Left ventricle myocardium inferior (tissue), 1 donor: ENCODE measurements at regions not wholly inside any gene's neighbourhood (a gene's known extent, or its start where the extent isn't known, plus 50 kb on each side); places are given as distances from the start of the nearest gene placed in this dataset.
"Not testable (repeated sequence)": the region's sequence is repeated elsewhere in the genome, so short reads cannot be mapped to it uniquely, and the experiment has no call there.

ENCODE experiments used
- DNase-seq: peaks from one replicate; pipeline ENCODE4 v3.0.0-alpha.2; 2020
- H3K27ac ChIP-seq: fragments of 200-600 bp; replicated peaks from 2 replicates; pipeline ENCODE4 v1.8.0; 2021
- H3K27me3 ChIP-seq: fragments of 200-600 bp; 2 replicates; pipeline ENCODE4 v1.8.0; 2021; ENCODE audit warnings: low read depth
- H3K36me3 ChIP-seq: fragments of 200-600 bp; 2 replicates; pipeline ENCODE4 v1.8.0; 2021
- H3K4me1 ChIP-seq: fragments of 200-600 bp; 2 replicates; pipeline ENCODE4 v1.8.0; 2021
- H3K4me3 ChIP-seq: fragments of 200-600 bp; 2 replicates; pipeline ENCODE4 v1.8.0; 2021; ENCODE audit warnings: mild to moderate bottlenecking, moderate library complexity
- H3K9me3 ChIP-seq: fragments of 200-600 bp; replicated peaks from 2 replicates; pipeline ENCODE4 v1.8.0; 2021
- intact Hi-C: fragments of 100-400 bp; cut with micrococcal nuclease; formaldehyde crosslinking; loops from one replicate; pipeline ENCODE4 v1.11.0; 2022
- TF ChIP-seq, protein P1 (sequence below): fragments of 200-600 bp; IDR thresholded peaks from 2 replicates; pipeline ENCODE4 v1.8.0; 2021; ENCODE audit warnings: antibody characterized with exemption, mild to moderate bottlenecking, borderline replicate concordance
- donor health status: DM: no; HTN: yes; CAD: no; lungs with severe emphysema.

DNA sequence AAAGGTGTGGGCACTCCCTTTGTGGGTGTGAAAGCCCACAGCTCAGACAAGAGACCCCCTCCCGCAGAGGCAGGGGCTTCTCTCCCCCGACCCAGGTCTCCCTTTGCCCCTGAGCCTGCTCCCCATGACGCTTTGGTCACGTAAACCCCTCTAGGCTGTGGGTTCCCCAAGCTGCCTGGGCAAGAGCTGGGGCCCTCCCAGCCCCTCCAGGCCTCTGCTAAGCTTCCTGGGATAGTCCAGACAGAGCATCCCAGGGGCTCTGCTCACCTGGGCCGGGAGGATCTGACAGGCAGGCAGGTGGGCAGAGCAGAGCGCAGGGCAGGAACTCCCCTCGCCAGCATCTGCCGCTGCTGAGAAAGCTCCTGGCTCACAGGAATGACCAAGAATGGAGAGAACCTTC is 177.3 kb downstream of the BANP start:
- H3K4me3 ChIP-seq: no peak overlapping the region
- H3K27ac ChIP-seq: no peak overlapping the region
- H3K4me1 ChIP-seq: no peaks in the 10 kb centered on the region
- H3K9me3 ChIP-seq: no peaks in the 10 kb centered on the region
- TF ChIP-seq, protein P1, sequence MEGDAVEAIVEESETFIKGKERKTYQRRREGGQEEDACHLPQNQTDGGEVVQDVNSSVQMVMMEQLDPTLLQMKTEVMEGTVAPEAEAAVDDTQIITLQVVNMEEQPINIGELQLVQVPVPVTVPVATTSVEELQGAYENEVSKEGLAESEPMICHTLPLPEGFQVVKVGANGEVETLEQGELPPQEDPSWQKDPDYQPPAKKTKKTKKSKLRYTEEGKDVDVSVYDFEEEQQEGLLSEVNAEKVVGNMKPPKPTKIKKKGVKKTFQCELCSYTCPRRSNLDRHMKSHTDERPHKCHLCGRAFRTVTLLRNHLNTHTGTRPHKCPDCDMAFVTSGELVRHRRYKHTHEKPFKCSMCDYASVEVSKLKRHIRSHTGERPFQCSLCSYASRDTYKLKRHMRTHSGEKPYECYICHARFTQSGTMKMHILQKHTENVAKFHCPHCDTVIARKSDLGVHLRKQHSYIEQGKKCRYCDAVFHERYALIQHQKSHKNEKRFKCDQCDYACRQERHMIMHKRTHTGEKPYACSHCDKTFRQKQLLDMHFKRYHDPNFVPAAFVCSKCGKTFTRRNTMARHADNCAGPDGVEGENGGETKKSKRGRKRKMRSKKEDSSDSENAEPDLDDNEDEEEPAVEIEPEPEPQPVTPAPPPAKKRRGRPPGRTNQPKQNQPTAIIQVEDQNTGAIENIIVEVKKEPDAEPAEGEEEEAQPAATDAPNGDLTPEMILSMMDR: no peak
- DNase-seq: no peak
- H3K27me3 ChIP-seq: peaks cover 7% of the 10 kb centered on the region
- intact Hi-C loops: no loop called here
- H3K36me3 ChIP-seq: no peaks in the 10 kb centered on the region

DNA sequence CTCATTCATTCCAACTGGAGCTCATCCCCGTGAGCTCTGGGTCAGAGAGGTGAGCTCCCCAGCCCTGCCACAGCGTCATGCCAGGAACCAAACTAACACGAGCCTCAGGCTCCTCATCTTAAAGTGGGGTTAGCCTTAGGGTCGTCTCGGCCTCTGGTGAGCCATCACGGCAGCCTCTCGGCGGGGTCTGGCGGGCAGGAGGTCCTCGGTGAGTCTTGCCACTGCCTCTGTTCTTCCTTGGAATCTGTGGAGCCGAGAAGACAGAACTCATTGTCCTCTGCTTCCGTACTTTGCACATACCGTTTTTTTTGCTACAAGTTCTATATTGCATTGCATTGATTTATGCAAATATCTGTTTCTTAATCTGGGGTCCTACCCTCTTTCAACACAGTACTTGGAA is 177.9 kb downstream of the BANP start:
- intact Hi-C loops, H3K36me3 ChIP-seq, H3K4me1 ChIP-seq, H3K4me3 ChIP-seq, H3K27me3 ChIP-seq, DNase-seq, H3K9me3 ChIP-seq, H3K27ac ChIP-seq: not testable (repeated sequence)

DNA sequence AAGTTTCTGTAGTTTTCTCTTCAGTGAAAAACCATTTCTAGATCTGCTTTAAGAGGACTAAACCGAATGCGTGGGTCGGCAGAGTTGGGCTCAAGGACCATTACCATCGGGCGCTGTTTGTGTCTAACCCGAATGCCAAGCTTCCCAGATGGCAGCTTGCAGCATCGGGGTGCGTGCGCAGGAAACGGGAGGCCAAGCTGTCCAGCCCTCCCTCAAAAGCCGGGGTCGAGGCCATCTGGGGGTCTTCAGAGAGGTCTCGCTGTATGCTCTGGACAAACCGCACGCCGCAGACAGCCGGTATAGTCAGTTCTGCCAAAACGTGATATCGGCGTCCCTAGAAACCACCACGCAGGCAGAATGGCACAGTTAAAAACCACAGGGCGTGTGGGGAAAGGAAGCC is 178.8 kb downstream of the BANP start:
- no peaks in the 10 kb centered on the region for H3K36me3 ChIP-seq
- H3K27ac ChIP-seq: no peak overlapping the region
- intact Hi-C loops: no loop called here
- H3K4me3 ChIP-seq: no peak overlapping the region
- no peaks in the 10 kb centered on the region for H3K9me3 ChIP-seq
- no peak for DNase-seq
- TF ChIP-seq, protein P1: no peak
- H3K4me1 ChIP-seq: no peaks in the 10 kb centered on the region
- peaks cover 7% of the 10 kb centered on the region for H3K27me3 ChIP-seq

DNA sequence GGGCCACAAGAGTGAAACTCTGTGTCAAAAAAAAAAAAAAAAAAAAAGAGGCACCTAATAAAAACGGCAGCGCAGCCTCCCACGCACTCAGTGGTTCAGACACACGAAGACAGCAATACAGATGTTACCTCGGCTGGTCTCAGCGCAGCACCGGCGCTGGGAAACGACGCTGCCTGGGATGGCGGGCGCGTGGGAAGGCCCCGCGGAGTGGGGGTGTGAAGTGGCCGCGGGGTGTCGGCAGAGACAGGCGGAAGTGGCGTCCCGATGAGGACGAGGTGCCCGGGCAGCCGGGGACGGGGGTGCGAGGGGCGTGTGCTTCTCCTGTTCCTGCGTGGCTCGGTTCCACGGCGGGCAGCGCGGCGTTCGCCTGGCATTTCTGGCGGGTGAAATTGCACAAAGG is 179.4 kb downstream of the BANP start:
- H3K4me1 ChIP-seq: no peaks in the 10 kb centered on the region
- no peak for DNase-seq
- peaks cover 7% of the 10 kb centered on the region for H3K27me3 ChIP-seq

DNA sequence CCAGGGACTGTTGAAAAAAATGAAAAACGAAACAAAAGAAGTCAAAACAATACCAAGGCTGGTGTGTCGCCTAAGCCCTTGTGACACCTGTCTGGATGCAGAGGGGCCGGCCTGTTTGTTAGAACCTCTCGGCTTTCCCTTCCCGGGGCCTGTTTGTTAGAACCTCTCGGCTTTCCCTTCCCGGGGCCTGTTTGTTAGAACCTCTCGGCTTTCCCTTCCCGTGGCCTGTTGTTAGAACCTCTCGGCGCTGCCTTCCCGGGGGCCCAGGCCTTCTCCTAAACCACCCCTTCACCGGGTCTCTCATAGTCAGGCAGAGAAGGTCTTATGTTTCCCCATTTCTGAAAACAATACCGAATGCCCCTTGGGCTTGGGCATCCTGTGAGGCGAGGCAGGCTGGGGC is 180.0 kb downstream of the BANP start:
- H3K36me3 ChIP-seq: no peaks in the 10 kb centered on the region
- intact Hi-C loops: no loop called here

More for the DNA sequence above, 179.4 kb downstream of the BANP start:
- intact Hi-C loops: no loop called here
- Histone ChIP-seq H3K9me3 (no peaks in the 10 kb centered on the region), H3K27ac (no peak overlapping the region), H3K4me3 (no peak overlapping the region), H3K36me3 (no peaks in the 10 kb centered on the region)
- TF ChIP-seq, protein P1: no peak

DNA sequence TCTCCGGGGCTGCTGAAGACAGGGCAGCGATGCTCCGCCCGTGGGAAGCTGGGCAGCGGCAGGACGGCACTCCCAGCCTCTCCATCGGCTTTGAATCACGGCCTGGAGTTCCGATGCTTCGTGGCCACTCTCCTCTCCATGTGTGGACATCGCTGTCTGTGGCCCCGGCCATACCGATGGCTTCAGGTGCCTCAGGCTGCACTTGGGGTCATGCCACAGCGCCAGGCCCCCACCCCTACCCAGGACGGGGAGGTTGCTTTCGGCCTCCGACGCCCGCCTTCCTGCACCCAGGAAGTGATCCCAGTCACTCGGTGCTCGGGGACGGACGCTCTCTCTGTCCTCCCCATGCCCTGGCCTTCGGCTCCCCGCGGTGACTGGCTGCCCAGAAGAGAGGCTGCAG is 180.7 kb downstream of the BANP start:
- Histone ChIP-seq H3K4me1 (no peaks in the 10 kb centered on the region), H3K27me3 (peaks cover 7% of the 10 kb centered on the region)

More for the DNA sequence above, 180.0 kb downstream of the BANP start:
- DNase-seq: no peak
- TF ChIP-seq, protein P1: no peak
- peaks cover 7% of the 10 kb centered on the region for H3K27me3 ChIP-seq
- no peak overlapping the region for H3K27ac ChIP-seq
- no peaks in the 10 kb centered on the region for H3K4me1 ChIP-seq
- no peak overlapping the region for H3K4me3 ChIP-seq
- H3K9me3 ChIP-seq: no peaks in the 10 kb centered on the region

More for the DNA sequence above, 180.7 kb downstream of the BANP start:
- DNase-seq: no peak
- intact Hi-C loops: no loop called here
- Histone ChIP-seq H3K27ac (no peak overlapping the region), H3K9me3 (no peaks in the 10 kb centered on the region), H3K4me3 (no peak overlapping the region), H3K36me3 (no peaks in the 10 kb centered on the region)
- TF ChIP-seq, protein P1: no peak
